Activated gamma-delta T cell treated with Interleukin-2 at 50 U/mL for 16 hours (primary cell): ENCODE measurements at regions not wholly inside any gene's neighbourhood (a gene's known extent, or its start where the extent isn't known, plus 50 kb on each side); places are given as distances from the start of the nearest gene placed in this dataset.
"Not testable (repeated sequence)": the region's sequence is repeated elsewhere in the genome, so short reads cannot be mapped to it uniquely, and the experiment has no call there.

Experiments
- DNase-seq: peaks from one replicate; pipeline ENCODE4 v3.0.0-alpha.2; 2020

DNA sequence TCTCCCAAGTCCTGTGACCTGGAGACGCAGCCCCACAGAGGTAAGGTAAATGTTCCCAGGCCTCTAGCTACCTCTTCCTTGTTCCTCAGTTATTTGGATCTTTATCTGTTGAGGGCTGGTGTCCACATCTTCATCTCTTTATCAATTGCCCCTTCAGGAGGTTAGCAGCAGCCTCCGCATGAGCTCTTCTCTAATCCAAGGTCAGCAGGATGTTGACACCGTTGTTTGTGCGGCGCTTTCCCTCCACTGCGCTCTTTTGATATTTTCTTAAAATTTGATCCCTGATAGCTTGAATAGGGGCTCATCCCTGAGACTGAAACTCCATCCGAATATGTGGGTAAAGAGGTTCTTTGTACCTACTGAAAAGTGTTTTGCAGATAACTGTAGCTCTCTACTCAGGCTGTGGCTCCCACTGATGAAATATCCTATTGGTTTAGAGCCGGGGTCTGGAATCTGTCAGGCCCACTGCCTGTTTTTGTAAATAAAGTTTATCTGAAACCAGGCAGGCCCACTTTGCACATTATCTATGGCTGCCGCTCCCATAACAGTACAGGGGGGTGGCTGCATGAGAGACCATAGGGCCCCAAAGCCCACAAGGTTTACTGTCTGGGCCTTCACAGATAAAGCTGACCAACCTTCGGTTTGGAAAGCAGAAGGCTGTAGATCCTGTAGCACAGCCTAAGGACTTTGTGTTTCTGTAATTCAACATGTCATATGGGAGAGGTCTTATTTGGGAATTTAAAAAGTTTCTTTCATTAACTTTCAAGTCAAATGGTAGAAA lies 362.6 kb downstream of the QKI start:
- DNase-seq, result no peak

DNA sequence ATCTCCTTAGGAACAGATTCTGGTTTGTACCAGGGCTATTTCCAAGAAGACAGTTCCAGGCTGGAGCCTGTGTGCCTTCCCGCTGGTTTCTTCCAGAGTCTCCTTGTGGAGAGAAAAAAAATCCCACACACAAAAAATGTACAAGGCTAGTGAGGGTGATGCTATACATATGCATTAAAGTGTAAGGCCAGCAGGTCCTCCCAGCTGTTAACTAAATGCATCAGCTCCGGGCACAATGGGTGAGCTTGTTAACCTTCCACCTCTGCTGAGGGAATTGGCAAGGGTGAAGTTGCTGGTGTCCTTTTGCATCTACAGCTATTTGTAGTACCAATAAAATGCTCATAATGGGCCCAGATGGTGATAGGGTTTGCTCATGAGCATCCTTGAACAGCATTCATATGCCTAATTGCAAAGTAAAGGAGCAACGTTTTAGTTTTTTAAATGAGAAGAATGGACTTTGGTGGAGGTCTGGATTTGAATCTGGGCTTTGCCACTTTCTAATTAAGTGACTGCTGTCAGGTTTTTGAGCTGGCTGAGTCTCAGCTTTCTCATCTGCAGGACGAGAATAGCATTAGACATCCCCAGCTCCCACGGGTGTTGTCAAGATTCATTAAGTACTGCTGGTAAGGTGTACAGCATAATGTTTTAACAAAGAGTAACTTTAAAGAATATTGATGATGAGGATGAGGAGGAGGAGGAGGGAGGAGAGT lies 361.8 kb downstream of the QKI start:
- no peak for DNase-seq

DNA sequence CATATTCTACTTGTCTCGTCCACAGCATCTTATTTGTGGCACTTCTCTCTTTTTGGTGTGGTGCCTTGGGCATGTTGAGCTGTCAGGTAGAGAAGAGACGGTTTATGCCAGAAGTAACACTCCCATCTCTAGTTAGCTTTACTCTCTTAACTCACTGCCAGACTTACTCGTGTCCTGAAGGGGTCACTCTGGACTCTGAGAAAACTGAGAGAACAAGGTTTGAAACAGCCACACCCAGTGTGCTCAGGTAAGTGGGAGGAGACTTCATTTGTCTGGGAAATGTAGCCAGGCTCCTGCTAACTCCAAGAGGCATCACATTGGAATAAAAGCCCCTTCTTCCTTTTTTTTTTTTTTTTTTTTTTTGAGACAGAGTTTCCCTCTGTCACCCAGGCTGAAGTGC lies 360.8 kb downstream of the QKI start:
- DNase-seq, result no peak

DNA sequence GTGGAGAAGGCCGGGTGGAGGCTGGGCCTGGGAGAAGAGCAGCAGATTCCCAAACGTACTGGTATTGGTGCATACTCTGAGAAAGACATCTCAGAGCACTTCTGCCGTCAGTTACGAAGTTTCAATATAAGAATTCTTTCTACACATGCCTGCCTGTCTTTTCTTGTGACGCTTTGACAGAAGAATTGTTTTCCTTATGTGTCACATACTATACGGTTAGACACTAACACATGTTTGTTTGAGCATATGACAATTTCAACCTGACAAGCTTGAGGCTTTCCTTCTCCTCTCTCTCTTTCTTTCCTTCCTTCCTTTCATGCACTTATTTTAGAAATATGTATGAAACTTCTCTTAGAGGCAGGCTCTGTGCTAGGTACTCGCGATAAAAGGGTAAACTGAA lies 360.0 kb downstream of the QKI start:
- DNase-seq, result no peak

DNA sequence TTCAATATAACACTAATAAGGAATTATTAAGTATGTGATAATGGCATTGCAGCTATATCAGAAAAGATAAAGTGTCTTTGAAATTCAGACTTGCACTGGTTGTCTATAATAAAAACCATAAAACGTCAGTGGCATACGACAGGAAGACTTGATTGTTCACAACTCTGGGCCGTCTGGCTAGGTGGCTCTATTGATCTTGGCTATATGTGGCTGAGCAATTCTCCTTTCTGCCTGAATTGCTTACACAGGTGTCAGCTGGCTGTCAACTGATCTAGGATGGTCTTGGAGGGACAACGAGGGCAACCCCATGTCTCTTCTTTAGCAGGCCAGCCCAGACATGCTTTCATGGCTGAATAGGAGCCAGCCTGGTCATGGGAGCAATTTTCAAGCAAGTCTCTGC lies 359.1 kb downstream of the QKI start:
- no peak for DNase-seq

DNA sequence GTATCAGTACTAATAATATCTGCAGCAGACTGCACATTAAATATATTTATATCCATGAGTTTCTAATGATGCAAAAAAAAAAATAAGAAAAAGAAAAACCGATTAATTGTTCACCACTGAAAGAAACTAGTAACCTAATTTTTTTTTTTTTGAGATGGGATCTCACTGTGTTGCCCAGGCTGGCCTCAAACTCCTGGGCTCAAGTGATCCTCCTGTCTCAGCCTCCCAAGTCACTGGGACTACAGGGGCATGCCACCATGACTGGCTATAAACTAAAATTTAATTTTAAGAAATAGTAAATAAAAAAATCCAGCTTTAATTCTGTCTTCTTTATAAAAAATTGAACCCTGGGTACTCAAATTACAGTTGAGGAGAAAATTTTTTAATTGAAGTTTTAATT lies 358.2 kb downstream of the QKI start:
- DNase-seq, result no peak

DNA sequence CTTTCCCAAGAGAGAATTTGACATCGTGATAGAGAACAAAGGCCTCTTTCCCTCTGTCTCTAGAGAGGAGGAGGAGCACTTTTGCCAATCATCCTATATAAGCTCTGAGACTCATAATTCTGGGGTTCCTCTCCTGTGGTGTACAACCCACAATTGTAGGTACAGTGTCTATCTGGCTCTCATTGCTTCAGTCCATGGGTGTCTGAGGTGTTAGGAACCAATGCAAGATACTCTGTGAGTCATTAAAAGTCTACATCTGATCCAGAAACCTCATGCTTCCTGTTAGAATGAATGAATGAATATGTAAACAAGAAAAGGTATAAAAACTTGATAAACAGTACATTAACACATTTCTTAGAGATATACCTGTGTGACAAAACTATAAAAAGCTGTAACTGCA lies 356.7 kb downstream of the QKI start:
- DNase-seq, result no peak

DNA sequence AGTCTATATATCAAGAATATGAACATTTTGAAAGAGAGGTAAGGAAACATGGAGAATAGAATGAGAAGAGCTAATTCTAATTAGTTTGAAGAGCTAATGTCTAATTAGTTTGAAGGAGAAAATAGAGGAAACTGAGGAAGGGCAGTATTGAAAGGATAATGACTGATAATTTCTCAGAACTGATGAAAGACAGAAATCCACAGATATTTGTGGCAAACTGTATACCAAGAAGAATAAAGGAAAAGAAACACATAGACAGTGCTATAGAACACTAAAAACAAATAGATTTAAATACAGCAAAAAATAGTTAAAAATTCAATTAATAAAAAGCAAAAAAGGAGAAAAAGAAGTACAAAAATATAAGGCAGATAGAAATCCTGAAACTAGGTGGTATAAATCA lies 354.4 kb downstream of the QKI start:
- no peak for DNase-seq

DNA sequence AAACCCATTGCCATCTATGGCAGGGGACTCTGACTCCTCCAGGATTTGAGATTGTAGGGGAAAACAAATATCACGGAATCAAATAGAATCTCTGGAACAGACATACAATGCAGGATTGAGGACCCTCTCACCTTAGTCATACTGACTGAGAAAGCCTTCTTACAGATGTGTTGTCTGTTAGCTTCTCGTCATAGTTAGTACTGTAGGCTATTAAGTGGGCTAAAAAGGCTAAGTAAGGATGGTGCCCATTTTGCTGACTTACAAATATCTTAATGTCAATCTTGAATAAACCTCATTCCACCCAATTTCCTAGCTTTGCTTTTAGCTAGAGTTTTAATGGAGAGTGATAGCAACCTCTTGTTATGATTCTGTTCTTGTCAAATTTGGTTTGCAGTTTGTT lies 352.4 kb downstream of the QKI start:
- DNase-seq, result no peak

DNA sequence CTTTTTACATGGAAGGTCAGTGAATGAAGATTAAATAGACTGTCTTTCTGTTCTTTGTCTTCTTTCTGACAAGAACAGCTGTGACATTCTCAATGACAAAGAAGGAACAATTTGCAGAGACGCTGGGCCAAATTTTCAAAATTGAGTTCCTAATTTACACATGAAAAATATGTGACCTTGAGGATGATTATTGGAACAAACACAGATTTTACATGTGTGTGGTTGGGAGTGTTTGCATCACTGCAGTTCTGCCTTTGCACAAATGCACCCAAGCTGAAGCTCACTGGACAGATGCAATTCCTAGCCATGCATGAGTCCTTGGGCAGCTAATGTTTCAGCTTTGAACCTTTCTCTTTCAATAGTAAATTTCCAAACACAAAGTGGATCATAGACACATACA lies 350.8 kb downstream of the QKI start:
- no peak for DNase-seq

DNA sequence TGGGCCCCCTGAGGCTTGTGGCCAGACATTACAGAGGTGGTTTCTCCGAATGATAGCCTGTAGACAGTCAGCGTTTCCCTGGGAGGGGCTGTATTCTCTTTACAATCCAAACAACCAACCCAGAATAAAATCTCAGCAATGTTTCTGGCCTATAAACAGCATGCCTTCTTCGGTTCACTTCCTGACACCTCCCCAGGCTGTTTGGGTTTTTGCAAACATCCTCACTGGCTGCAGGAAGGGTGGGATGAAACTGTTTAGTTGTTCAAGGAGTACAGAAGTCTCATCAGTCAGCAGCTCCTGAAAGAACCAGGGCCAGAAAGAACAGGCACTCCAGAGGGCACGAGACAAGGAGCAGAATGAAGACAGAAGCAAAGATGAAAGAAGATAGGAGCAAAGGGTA lies 350.0 kb downstream of the QKI start:
- no peak for DNase-seq

DNA sequence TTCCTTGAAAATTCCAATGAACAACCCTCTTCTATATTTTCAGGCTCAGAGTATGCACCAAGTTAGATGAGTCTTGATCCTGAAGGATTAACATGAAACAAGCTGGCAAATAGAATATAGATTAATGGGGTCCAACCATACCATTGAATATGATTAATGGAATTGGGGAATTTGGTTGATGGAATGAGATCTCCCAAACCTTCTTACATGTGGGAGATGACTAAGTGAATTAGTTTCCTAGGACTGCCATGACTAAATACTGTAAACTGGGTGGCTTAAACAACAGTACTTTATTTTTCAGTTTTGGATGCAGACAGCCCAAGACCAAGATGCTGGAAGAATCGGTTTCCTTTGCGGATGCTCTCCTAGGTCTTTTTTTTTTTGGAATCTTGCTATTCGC lies 347.0 kb downstream of the QKI start:
- DNase-seq, result no peak

DNA sequence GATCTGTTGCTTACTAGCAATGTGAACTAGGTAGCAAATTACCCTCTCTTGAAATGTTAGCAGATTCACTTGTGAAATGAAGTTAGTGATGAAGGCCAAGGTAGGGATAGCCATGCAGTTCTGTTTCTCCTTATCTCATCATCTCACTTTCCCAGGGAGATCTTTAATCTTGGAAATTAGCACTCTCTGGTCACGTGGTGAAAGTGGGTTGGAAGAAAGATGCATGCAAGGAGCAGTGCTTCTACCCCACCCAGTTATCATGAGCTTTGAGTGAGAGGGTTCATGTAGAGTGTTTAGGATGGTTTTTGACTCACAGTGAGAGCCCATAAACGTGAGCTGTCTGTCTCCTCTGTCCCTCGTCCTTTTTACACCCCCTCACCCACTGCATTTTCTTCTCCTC lies 346.3 kb downstream of the QKI start:
- no peak for DNase-seq

DNA sequence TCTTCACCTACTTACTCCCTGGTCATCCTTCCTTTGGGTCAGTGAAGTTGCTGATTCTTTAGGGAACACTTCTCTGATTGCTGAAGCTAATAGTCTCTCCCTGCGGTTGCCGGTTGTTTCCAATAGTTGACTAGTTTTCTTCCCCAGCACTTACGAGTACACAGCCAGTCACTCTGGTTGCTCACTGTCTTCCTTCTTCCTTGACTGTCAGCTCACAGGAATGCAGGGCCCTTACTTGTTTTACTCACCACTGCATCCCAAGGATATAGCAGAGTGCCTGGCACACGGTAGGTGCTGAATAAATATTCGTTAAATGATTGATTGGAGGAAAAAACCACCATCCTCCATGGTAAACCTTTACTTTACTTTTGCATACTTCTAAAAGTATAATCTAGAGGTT lies 345.0 kb downstream of the QKI start:
- DNase-seq, result no peak

DNA sequence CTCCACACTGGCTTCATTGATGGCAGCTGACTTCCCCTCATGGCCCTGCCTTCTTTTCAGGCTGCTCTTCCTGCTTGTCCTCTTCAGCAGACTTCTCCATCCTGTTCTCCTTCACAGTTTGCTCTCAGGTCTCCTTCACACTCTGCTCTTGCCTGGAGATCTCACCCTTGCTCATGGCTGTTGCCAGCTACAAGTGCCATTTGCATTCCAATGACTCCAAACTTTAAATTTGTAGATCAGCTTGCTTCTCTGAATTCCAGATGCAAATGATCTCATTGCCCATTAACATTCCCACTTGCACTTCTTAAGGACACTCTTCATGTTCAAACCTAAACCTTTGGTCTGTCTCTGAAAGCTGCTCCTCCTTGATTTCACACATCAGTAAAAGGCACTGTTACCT lies 343.0 kb downstream of the QKI start:
- DNase-seq, result no peak

DNA sequence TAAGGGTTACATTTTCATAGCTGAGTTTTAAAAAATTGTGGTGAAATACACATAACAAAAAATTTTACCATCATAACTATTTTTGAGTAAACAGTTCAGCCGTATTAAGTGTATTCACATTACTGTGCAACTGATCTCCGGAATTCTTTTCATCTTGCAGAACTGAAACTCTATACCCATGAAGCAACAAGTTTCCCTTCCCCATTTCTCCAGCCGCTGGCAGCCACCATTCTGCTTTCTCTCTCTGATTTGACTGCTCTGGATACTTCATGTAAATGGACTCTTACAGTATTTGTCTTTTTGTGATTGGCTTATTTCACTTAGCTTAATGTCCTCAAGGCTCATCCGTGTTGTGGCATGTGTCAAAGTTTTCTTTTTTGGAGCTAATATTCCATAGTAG lies 341.6 kb downstream of the QKI start:
- no peak for DNase-seq

DNA sequence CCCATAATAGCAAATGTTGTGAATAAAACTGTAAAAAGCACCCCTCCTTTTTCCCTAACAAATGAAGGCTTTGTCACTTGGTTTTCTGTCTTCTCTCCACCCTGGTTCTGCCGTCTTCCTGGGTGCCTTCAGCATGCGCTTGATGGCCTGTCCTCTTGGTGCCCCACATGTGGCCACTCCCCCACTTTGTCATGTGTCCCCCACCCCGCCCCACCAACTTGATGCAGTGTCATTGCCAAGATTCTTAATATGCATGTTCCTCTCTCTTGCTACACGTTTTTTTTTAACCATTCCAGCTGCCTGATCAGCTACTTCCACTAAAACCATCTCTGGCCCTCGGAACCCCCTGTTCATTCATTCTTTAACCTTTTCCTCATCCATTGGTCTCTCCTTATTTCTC lies 340.3 kb downstream of the QKI start:
- DNase-seq, result no peak

DNA sequence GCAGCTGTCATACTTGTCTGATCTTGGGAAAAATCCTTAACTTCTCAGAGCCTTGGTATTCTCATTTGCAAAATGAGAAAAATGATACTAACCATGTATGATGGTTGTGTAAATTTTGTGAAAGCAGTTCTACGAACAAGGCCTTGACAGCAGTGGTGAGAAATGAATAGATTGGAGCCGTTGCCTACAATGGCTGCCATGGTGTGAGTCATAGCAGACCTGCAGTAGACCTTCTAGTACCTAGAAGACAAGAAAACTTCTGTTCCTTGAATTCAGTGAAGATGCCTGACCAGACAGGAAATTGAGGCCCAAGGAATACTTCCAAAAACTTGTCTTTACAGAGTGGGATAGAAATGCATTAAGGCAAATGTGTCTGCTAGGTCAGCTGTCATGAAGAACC lies 338.9 kb downstream of the QKI start:
- no peak for DNase-seq

DNA sequence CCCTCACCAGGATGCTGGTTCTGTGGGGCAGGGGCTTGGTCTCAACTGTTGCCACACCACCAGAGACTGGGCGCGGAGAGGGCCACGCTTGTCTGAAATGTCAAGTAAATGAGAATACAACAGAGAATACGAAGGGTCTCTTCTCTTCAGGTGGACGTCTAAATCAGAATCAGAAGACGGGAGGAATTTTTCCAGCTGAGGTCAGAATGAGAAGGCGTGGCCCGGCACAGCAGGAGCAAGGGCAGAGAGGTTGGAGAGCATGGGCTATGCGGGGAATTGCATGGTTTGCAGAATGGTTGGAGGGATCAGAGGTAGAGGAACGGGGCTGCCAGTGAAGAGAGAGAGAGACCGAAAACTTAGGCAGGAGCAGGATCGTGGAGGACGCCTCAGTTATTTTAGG lies 337.9 kb downstream of the QKI start:
- no peak for DNase-seq

DNA sequence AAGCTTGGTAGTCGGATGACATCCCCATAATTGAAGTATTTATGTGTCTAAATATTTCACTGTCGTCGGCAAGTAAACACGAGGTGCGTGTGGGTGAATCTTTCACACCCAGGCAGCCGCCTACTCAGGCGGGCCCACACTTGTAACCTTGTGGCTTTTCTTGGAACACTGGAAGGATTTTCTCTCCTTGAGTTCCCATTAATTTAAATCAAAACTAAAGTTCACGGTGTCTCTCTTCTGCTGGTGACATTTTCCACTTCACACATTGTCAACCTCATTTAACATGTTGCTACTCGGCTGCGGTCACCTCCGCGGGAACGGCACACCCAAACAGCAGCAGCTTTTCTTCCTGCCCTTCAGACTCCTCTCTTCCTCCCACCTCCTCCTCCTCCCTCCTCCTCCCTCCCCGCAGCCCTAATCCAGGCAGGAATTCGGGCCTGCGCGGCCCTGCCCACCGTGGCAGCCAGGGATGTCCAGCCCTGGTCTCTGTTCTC lies 336.6 kb downstream of the QKI start:
- DNase-seq, result no peak

DNA sequence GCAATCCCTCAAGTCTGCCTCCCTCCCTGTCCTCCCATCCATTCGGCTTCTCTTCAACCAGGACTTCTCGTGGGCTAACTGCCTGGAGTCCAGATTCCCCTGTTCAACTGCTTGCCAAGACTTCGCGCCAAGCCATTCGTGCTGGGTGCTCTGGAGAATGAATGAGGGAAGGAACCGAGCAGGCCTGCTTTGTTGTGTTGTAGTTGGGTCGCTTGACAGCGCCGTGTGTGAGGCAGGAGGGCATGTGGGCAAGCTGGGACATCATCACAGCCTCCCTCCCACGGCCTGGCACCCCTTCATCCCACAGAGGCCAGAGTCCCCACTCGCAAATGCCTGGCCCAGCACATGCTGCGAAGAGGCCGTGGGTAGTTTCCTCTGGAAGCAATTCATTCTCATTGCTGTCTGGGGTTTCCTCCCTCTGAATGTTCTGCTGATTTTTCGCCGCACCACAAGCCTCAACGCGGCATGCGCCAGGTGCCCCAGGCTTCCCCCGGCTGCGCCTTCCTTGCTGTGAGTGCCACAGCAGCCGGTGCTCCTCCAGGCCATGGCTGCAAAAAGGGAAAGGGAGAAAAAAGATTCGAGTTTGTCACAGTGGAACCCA lies 336.0 kb downstream of the QKI start:
- no peak for DNase-seq

DNA sequence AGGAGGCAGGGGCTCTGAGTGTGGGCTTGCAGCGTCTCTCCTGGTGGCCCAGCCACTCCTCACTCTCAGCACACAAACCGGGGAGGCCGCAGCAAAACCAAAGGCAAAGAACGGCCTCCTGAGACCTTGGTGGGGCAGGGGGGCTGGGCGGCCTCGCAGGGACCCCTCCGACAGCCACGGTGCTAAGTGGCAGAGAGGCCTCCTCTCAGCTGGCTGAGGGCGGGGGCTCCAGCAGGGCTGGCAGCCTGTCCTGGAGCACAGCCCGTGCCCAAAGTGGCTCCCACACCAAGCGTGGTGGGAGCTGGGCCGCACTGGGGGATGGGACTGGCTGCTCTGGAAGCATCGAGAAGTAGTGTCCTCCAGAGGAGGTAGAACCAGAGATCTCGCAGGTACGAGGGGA lies 334.4 kb downstream of the QKI start:
- no peak for DNase-seq

DNA sequence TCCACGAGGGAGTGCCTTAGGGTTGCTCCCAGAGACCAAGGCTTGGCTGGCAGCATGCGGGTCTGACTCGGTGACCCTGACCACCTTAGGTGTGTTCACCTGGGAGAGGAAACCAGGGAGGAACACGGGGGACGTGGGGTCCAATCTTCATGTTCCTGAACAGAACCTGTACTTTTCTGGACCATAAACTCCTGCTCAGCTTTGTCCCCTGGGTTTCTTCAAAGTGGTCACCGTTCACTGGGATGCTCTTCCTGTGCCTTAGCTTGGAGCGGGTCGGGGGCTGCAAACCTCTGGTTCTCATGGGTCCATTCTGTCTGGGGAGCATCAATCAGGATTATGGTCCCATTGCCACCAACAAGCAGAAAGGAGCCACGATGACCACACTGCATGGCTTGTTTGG lies 333.5 kb downstream of the QKI start:
- no peak for DNase-seq

DNA sequence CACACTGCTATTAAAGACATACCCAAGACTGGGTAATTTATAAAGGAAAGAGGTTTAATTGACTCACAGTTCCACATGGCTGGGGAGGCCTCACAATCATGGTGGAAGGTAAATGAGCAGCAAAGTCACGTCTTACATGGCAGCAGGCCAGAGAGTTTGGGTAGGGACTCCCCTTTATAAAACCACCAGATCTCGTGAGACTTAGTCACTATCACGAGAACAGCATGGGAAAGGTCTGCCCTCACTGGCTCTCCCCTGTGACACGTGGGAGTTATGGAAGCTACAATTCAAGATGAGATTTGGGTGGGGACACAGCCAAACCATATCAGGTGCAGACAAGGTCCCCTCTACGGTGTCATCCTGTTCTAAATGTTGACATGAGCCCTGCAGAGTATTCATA lies 332.5 kb downstream of the QKI start:
- not testable (repeated sequence) for DNase-seq
